Forelimb muscle (tissue), 1 donor: ENCODE measurements at regions not wholly inside any gene's neighbourhood (a gene's known extent, or its start where the extent isn't known, plus 50 kb on each side); places are given as distances from the start of the nearest gene placed in this dataset.
"Not testable (repeated sequence)": the region's sequence is repeated elsewhere in the genome, so short reads cannot be mapped to it uniquely, and the experiment has no call there.

Source experiments
- DNase-seq: peaks from one replicate; pipeline ENCODE4 v3.0.0-alpha.2; 2013; ENCODE audit warnings: low read depth

GRCh38 chr3:124043023-124043422, 51.1 kb upstream of the ROPN1 start:
- DNase-seq: no peak

DNA sequence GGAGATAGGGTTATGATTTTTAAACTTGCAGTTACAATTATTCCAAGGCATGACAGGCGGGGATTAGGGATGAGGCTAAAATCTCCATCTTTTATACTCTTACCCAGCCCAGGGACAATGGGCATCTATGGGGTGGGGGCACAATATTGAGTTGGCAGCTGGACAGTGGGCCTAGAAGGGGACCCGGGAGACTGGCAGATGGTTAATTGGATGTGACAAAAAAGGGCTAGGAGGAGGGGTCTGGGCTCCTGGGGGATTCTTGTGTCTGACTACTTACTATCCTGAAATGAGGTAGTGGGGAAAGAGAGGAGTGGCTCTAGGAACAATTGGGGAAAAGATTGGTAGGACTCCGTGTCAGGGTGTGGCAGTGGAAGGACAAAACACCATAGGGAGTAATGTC, 53.0 kb upstream of the ROPN1 start:
- DNase-seq: no peak

GRCh38 chr3:124048967-124049798, 57.3 kb upstream of the ROPN1 start:
- DNase-seq: no peak

GRCh38 chr3:124051636-124052035, 59.7 kb upstream of the ROPN1 start:
- no peak for DNase-seq

- DNase-seq: no peak
Measured at GRCh38 chr3:124053871-124054270, 61.9 kb upstream of the ROPN1 start.

DNA sequence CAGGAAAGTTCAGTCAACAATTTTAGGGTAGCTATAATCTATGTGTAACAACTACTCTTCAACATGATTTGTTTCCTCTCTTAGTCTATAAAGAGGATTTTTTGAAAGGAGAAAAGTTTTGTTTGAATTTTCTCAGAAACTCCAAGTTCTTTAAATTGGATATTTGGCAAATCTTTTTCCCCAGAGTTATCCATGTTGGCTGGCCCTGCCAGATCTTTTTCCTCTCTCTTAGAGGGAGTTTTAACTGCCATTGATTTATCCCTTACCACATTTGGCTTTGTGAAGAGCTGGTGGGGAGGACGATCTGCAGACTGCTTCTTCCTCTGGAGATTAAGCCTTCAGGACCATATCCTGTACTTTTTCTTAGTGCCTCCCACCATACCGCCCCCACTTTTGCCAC, 64.9 kb upstream of the ROPN1 start:
- DNase-seq: no peak

- DNase-seq: no peak
Measured at GRCh38 chr3:124057420-124057819, 65.5 kb upstream of the ROPN1 start.

GRCh38 chr3:124059580-124059979, 67.7 kb upstream of the ROPN1 start:
- DNase-seq: no peak

DNA sequence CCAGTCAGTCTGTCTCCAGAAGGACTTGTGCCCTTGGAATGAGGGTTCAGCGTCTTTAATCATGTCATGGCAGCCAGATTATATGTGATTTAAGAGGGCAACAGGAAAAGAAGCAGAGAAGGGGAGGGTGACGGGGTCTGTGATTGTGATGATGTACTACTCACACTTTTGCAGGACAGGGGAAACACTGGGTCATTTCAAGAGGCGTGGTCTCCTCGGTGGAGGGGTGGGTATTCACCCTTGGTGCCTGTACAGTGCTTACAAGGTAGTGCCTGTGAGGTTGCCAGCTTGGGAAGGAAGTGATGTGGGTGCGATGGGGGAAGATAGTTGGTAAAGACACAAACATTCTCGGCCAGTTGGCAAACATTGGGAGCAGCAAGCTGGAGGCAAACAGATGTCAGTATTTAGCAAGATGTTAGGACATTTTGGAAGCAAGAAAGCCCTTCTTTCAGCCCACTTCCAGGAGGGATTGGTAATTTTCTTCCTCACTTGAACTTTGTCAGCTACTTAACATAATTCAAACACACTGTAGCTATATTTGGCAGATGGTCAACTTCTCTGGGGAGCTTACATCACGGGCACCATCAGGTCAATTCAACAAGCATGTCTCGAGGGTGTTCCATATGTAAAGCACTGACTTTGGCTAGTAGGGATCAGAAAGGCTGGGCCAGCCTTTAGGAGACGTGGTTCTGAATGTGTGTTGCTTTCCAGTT, 71.4 kb upstream of the ROPN1 start:
- DNase-seq: no peak

GRCh38 chr3:124064050-124064449, 72.1 kb upstream of the ROPN1 start:
- DNase-seq: no peak

- not testable (repeated sequence) for DNase-seq
Measured at GRCh38 chr3:124066543-124066942, 74.6 kb upstream of the ROPN1 start.

DNA sequence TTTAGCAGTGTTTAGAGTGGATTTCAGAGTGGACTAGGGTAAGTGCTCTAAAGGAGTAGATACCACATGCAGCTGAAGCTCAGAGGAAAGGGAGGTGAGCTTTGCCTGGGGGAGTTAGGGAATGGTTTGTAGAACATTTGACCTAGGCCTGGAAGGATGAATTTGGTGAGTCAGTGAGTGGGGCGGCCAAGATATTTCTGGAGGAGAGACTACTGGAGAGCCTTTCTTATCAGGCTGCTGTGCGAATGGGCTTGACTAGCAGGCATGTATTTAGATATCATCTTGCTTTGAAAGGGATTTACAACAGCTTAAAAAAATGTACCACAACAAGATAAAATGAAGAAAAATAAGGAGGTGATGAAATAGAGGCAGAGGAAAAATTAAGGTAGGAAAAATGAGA, 77.8 kb upstream of the ROPN1 start:
- not testable (repeated sequence) for DNase-seq

DNA sequence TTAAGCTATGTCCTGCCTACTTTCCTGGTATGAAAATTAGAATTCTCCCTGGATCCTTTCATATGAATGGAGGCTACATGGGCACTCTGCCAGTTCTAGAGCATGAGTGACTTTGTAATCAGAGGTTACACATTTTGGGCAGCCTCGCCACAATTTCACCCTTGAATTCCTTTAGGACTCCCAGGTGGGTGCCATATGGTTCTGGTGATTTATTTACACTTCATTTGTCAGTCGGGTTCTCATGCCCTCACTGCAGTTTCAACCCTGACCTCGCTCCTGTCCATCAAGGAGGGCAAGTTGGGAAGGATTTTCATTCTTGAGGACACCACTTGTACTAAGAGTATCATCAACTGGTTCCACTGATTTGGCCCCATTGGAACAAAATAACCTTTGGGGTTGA, 83.2 kb upstream of the ROPN1 start:
- not testable (repeated sequence) for DNase-seq

DNA sequence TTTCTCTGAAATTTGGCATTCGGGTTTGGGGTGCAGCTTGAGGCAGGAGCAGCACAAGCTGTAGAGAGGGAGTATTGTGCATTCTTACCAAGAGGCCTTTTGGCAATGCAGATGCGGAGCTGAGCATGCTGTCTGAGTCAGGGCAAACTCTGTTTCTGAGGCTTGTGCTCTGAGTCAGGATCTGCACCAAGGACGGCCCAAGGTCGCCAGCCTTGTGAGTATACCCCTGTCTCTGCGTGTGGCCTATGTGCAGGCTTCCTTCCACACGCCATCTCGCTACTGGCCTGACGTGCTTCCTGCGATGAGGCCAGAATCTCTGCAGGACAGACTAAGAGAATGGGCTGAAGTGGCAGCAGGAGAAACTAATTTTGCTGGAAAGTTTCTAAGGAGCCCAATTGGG, 83.8 kb upstream of the ROPN1 start:
- DNase-seq: no peak

DNA sequence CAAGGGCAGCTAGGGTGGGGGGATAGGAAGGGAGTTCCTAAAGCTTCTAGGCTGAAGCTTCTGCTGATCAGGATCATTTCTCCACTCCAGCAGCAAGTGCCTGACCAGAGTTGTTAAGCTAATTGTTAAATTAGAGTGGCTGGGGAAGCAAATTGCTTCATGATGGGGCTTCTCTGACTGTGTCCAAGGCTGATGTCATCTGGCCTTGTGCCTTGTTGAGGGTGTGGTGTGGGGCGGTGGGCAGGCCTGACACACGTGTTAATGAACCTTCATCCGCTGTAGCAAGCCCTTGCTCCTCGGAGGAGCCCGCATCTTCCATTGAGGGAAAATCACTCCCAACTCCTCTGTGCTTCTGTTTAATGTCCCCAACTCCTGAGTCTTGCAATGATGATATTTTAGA, 84.3 kb upstream of the ROPN1 start:
- no peak for DNase-seq

GRCh38 chr3:124078953-124079911, 87.3 kb upstream of the ROPN1 start:
- no peak for DNase-seq

GRCh38 chr3:124079912-124080276, 88.0 kb upstream of the ROPN1 start:
- no peak for DNase-seq

GRCh38 chr3:124082343-124082742, 90.4 kb upstream of the ROPN1 start:
- no peak for DNase-seq

DNA sequence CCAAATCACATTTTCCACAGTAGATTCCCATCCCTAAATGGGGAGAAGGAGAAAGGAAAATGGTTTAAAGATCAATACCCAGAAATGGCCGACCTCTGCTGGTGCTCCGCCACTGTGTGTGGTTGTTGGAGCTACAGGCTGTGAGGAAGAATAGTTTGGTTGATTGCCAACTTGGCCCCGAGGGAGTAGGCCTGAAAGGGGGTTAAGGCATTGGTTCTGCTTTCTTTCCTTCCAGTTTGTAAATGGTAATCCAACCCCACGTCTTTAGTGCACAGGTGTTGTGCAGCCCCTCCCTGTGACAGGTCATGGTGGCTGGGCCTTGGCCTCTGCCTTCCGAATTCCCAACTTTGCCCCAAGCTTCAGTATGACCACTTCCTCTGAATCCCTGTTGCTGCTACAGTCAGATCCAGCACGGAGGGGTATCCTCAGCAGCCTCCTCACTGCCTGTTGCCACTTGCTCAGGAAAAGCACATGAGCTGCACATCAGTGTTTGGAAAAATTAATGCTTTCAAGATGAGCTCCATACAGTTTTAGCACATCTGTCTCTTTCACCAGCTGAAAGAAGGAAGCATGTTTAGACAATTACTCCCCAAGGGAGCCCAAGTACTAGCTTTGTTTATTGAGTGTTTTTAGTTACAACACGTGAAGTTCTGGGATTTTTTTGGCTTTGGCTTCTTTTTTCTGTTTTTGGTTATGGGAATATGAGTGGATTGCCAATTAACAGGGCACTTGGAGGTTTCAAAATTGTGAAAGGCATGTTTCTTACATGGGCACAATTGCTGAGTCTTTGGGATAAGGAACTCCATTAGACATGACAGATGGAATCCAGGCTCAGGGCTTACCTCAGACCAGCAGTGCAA, 92.3 kb upstream of the ROPN1 start:
- DNase-seq: peak; percentile 74

DNA sequence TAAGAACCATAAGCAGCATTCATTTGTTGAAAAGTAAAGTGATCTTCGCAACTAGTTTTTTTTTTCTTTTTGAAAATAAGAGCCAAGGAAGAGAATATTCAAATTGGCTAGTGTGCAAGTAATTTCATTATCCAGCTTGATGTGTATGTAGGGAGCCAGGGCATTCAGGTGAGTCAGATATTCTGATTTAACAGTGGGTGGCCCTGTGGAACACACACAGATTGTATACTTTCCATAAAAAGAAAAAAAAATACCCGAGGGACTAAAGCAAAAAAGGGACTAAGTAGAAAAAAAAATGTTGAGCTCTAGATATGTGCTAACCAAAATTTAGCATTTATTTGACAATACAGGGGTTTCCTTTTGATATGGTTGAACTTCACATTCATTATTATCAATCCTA, 96.9 kb upstream of the ROPN1 start:
- no peak for DNase-seq

DNA sequence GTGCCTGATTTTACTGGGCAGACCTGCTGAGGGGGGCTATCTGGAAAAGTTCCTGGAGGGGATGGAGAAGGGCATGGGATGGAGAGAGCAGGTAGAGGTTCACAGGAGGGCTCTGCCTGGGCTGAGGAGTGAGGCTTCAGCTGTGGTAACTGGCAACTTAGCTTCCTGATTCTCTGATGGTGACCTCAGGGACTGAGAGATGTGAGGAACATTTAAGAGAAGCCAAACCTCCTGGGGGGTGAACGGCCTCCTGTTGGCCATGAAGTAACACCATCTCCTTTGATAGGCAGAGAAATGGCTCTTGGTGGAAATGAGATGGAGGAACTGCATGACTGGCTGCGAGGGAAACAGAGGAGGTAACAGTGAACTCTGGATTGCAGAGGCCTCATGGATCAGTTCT, 97.3 kb upstream of the ROPN1 start:
- DNase-seq: no peak
